ENCODE measurements at regions not wholly inside any gene's neighbourhood (a gene's known extent, or its start where the extent isn't known, plus 50 kb on each side); places are given as distances from the start of the nearest gene placed in this dataset.

DNA sequence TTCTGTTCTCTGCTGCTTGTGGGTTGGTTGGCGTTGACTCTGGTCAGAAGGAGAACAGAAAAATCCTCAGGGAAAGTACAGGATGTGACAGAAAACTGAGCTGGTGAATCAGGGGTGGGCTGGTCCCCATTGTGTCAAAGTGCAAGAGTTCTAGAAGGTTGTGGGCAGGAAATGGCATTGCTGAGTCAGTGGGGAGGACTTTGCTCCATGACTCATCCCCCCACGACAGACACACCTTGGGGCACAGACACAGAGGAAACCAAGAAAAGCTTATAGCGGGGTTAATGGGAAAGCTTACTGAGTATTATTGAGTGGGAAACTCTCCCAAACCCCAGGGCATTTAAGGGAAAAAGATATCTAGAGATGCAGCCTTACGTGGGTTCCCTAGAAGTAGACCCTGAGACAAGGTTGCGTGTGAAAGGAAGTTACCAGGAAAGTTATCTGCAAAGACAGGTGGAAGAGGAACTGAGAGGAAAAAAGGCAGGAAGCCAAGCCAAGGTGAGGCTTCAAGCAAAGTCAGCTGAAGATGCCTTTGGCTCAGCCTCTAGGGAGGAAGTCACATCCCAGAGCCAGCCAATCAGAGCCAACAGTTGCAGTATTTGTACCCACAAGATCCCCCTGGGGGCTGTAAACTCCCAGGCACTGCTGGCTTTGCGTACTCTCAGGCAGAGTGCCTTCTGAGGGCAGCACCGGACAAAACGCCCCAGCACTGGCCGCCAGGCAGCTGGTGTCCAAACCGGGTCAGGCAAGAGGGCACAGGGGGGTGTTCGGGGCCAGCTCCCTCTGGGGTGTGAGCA lies 86.4 kb downstream of the FOXL1 start:
- DNase-seq (ENCODE audit: low spot score): no peak

DNA sequence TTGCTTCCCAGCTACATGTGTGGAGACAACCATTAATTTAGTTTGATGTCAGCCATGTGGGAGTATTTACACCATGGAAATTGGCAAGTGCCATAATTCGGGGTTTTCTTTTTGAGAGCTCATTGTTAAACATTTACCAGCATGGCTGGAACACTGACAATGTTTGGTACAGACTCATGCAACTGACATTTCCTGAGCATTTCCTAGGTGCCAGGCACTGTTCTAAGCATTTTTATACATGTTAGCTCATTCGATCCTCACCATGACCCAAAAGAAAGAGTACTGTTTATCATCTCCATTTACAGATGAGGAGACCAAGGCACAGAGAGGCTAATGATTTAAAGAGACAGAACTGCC lies 86.9 kb downstream of the FOXL1 start:
- DNase-seq (ENCODE audit: low spot score): no peak

DNA sequence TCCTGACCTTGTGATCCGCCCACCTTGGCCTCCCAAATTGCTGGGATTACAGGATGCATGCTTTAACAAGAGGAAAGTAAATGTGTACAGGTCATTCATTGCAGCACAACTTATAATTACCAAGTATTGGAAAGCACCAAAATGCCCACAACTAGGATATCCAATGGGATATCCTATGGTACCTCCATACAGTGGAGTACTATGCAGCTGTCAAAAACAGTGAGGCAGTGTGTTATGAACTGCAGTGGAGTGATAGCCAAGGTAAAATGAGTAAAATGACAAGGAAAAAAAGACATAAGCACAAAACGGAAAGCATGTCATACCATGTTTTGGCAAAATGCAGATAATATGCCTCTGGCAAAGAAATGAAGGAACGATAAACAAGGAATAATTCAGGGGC lies 87.6 kb downstream of the FOXL1 start:
- no peak for DNase-seq (ENCODE audit: low spot score)

DNA sequence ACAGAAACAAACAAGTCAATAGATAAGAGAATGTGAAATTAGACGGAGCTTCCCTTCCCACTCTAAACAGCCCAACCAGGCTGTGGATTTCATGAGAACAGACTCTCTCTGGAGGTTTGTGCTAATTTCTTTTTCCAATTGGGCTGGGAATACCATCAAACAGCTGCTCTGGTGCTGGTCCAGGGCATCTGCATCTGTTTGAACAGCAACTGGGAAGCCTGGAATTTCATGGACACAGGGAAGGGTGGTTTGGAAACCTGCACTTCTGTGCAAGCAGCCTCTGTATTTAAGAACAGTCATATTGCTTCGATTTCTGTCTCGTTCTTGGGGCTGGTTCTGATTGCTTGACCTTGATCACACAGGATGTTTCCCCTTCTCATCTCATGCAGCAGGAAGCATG lies 88.7 kb downstream of the FOXL1 start:
- no peak for DNase-seq (ENCODE audit: low spot score)

DNA sequence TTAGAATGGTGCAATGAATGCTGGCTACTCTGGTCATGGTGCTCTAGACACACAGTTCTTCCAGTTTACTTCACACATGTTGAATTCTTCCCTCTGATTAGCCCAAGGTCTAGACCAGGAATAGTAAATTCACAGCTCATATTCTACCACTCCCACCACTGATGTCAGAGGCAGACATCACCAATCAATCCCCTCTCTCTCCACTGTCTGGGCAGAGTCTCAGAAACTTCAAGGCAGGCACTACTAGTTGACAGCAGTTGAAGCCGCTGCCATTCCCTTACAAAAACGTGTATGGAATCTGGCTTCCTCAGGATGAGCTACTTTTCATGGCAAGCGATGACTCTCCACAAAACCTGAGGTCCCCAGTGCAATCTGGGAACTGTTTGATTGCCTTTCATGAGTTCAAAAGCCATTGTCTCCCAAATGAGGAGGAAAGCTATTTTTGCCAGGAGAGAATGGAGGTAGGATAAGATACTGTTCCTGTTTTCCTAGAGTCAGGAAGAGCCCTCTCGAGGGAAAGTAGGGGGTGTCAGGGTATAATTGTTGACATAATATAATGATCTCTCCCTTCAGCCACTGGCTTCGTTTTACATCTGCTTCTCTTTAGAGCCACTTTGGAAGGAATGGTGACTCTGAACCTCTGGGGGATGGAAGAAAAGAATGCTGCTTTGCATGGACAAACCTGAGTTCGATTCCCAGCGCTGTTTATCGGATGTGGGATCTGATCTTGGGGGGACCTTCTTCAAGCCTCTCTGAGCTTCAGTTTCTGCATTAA lies 90.0 kb downstream of the FOXL1 start:
- no peak for DNase-seq (ENCODE audit: low spot score)

GRCh38 chr16:86669285-86669805 lies 91.0 kb downstream of the FOXL1 start:
- no peak for DNase-seq (ENCODE audit: low spot score)

GRCh38 chr16:86669937-86670749 lies 91.8 kb downstream of the FOXL1 start:
- no peak for DNase-seq (ENCODE audit: low spot score)

GRCh38 chr16:86670750-86671234 lies 92.4 kb downstream of the FOXL1 start:
- DNase-seq (ENCODE audit: low spot score): no peak

- DNase-seq (ENCODE audit: low spot score): no peak
Measured at GRCh38 chr16:86671486-86672178, 93.3 kb downstream of the FOXL1 start.

GRCh38 chr16:86672179-86672863 lies 94.0 kb downstream of the FOXL1 start:
- DNase-seq (ENCODE audit: low spot score): no peak

GRCh38 chr16:86673090-86673955 lies 95.0 kb downstream of the FOXL1 start:
- no peak for DNase-seq (ENCODE audit: low spot score)

DNA sequence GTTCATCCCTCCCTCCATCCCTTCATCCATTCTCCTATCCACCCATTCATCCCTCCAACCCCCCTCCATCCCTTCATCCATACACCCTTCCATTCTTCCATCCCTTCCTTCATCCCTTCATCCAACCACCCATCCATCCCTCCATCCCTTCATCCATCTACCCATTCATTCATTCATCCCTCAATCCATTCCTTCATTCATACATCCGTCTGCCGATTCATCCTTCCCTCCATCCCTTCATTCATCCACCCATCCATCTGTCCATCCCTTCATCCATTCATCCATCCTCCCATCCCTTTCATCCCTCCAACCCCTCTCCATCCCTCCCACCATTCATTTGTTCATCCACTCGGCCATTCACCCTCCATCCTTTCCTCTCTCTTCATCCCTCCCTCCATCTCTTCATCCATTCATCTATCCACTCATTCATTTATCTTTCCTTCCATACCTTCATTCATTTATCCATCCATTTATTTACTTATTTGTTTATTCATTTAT lies 95.7 kb downstream of the FOXL1 start:
- DNase-seq (ENCODE audit: low spot score): no peak

GRCh38 chr16:86676254-86676670 lies 97.9 kb downstream of the FOXL1 start:
- DNase-seq (ENCODE audit: low spot score): no peak

DNA sequence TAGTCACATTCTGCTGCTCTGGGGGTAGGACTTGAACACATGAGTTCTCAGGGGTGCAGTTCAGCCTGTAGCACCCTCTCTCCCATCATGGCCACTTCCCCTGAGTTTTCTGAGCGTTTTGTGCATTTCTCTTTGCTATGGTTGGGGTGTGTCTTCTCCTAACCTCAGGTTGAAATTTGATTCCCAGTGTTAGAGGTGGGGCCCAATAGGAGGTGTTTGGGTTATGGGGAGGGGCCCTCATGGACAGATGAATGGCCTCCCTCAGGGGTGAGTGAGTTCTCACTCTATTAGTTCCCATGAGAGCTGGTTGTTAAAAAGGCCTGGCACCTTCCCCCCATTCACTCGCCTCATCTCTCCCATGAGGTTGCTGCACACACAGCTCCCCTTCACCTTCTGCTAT lies 101.1 kb downstream of the FOXL1 start:
- DNase-seq (ENCODE audit: low spot score): no peak

GRCh38 chr16:86680162-86680561 lies 101.8 kb downstream of the FOXL1 start:
- DNase-seq (ENCODE audit: low spot score): no peak

- no peak for DNase-seq (ENCODE audit: low spot score)
Measured at GRCh38 chr16:86680661-86681030, 102.3 kb downstream of the FOXL1 start.

DNA sequence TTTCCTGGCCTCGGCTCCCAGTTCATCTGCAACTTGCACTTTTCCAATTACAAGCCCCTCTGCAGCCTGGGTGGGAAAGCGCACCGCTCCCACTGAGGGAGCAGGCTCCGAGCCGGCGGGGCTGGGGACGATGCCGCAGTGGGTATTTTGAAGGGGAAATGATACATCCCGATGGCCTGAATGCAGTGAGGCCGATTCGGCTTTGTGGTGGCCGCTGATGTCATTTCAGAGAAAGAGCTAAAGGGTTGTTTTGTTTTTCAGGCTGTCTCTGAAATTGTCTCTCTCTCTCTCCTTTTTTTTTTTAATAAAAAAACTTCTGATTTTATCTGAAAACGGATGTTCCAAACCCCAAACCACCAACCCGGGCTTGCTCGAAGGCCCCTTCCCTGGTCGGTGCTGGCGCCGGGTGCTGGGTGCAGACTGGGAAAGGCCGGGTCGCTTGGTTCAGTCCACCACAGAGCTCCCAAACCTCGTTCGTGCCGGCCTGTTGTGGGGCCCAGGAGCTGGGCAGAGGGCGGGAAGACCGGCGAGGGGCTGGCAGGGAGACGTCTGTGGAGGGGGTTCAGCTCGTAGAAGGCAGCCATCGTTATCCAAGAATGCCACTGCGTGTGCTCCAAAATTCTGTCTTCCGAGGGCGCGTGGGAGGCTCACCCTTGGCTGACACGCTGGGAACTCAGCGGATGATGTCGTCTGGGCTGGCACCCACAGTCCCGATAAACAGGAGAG lies 102.8 kb downstream of the FOXL1 start:
- no peak for DNase-seq (ENCODE audit: low spot score)

DNA sequence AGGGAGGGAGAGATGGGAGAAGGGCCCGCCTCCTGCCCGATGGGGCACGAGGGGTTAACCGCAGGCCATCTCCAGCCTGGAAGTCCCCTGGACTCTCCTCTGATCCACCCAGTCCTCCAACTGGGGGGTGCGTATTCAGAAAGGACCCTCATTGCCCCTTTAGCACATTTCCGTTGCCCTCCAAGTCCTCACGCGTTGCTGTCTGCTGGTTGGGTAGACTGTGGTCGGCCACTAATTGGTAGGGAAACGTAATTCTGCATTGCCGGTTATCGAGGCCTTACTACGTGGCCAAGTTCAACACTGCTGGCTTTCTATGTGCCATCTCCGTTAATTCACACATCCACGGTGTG lies 103.4 kb downstream of the FOXL1 start:
- DNase-seq (ENCODE audit: low spot score): no peak

GRCh38 chr16:86682219-86682904 lies 104.0 kb downstream of the FOXL1 start:
- no peak for DNase-seq (ENCODE audit: low spot score)
